Fibroblast of peridontal ligament (primary cell): ENCODE measurements at regions not wholly inside any gene's neighbourhood (a gene's known extent, or its start where the extent isn't known, plus 50 kb on each side); places are given as distances from the start of the nearest gene placed in this dataset.
A peak's percentile ranks its signal among the peaks of the same experiment; 100 is the strongest.

Source experiments
- DNase-seq: peaks from one replicate; pipeline ENCODE4 v3.0.0-alpha.2; 2010; ENCODE audit errors: extremely low read depth

- DNase-seq = no peak
Observed at GRCh38 chr5:175109058-175109755, 334.8 kb downstream of the DRD1 start.

- DNase-seq = no peak
Observed at GRCh38 chr5:175107865-175108264, 336.1 kb downstream of the DRD1 start.

GRCh38 chr5:175107028-175107588 is 336.9 kb downstream of the DRD1 start:
- DNase-seq = no peak

- DNase-seq = no peak
Observed at GRCh38 chr5:175104677-175105076, 339.3 kb downstream of the DRD1 start.

GRCh38 chr5:175103746-175104145 is 340.2 kb downstream of the DRD1 start:
- DNase-seq = no peak

- no peak for DNase-seq
Observed at GRCh38 chr5:175102717-175103116, 341.3 kb downstream of the DRD1 start.

GRCh38 chr5:175098301-175098700 is 345.7 kb downstream of the DRD1 start:
- DNase-seq = no peak

- no peak for DNase-seq
Observed at GRCh38 chr5:175096469-175097165, 347.4 kb downstream of the DRD1 start.

GRCh38 chr5:175094461-175094860 is 349.5 kb downstream of the DRD1 start:
- DNase-seq = no peak

GRCh38 chr5:175092691-175093090 is 351.3 kb downstream of the DRD1 start:
- no peak for DNase-seq

- DNase-seq = no peak
Observed at GRCh38 chr5:175088963-175089362, 355.0 kb downstream of the DRD1 start.

GRCh38 chr5:175082866-175083590 is 358.6 kb downstream of the MSX2 start:
- DNase-seq = no peak

- no peak for DNase-seq
Observed at GRCh38 chr5:175082346-175082745, 358.0 kb downstream of the MSX2 start.

GRCh38 chr5:175079707-175080106 is 355.3 kb downstream of the MSX2 start:
- no peak for DNase-seq

- DNase-seq = no peak
Observed at GRCh38 chr5:175070283-175070682, 345.9 kb downstream of the MSX2 start.

GRCh38 chr5:175060257-175060656 is 335.9 kb downstream of the MSX2 start:
- no peak for DNase-seq

- peak; percentile 11 for DNase-seq
Observed at GRCh38 chr5:175059687-175060211, 335.4 kb downstream of the MSX2 start.

GRCh38 chr5:175056831-175057230 is 332.4 kb downstream of the MSX2 start:
- no peak for DNase-seq

GRCh38 chr5:175054243-175054642 is 329.9 kb downstream of the MSX2 start:
- DNase-seq = no peak

- DNase-seq = no peak
Observed at GRCh38 chr5:175052351-175052750, 328.0 kb downstream of the MSX2 start.

- DNase-seq = no peak
Observed at GRCh38 chr5:175047048-175047447, 322.7 kb downstream of the MSX2 start.

GRCh38 chr5:175045820-175046219 is 321.4 kb downstream of the MSX2 start:
- DNase-seq = no peak
